Cardiac fibroblast (primary cell): ENCODE measurements at regions not wholly inside any gene's neighbourhood (a gene's known extent, or its start where the extent isn't known, plus 50 kb on each side); places are given as distances from the start of the nearest gene placed in this dataset.
A peak's percentile ranks its signal among the peaks of the same experiment; 100 is the strongest.
"Not testable (repeated sequence)": the region's sequence is repeated elsewhere in the genome, so short reads cannot be mapped to it uniquely, and the experiment has no call there.

Experiments used
- DNase-seq, 2 donors: peaks; one replicate each; pipeline versions ENCODE4 v3.0.0 to v3.0.0-alpha.2; 2010; ENCODE audit warnings: low read depth in 2 of 2
- H3K4me3 ChIP-seq, 2 donors: replicated peaks in 1 of 2; 1 replicate in 1 of 2; 2 replicates in 1 of 2; pipeline ENCODE4 v1.5.1; 2011; ENCODE audit warnings: low read depth in 2 of 2, low read length in 2 of 2, mild to moderate bottlenecking in 2 of 2, moderate library complexity in 1 of 2
- TF ChIP-seq, protein P1 (sequence below): IDR thresholded peaks from one replicate; pipeline ENCODE4 v1.5.1; 2011; ENCODE audit warnings: low read depth, mild to moderate bottlenecking, low read length, inconsistent platforms

- TF ChIP-seq, protein P1, sequence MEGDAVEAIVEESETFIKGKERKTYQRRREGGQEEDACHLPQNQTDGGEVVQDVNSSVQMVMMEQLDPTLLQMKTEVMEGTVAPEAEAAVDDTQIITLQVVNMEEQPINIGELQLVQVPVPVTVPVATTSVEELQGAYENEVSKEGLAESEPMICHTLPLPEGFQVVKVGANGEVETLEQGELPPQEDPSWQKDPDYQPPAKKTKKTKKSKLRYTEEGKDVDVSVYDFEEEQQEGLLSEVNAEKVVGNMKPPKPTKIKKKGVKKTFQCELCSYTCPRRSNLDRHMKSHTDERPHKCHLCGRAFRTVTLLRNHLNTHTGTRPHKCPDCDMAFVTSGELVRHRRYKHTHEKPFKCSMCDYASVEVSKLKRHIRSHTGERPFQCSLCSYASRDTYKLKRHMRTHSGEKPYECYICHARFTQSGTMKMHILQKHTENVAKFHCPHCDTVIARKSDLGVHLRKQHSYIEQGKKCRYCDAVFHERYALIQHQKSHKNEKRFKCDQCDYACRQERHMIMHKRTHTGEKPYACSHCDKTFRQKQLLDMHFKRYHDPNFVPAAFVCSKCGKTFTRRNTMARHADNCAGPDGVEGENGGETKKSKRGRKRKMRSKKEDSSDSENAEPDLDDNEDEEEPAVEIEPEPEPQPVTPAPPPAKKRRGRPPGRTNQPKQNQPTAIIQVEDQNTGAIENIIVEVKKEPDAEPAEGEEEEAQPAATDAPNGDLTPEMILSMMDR = no peak
Measured at GRCh38 chr5:126027652-126028051, 395.6 kb upstream of the GRAMD2B start.

DNA sequence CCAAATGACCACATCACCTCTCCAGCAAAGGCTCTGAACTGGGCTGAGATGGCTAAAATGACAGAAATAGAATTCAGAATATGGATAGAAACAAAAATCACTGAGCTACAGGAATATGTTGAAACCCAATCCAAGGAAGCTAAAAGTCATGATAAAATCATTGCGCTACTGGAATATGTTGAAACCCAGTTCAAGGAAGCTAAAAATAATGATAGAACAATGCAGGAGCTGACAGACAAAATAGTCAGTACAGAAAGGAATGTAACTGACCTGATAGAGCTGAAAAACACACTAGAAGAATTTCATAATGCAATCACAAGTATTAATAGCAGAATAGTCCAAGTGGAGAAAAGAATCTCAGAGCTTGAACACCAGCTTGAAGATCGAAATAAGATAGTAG lies 394.9 kb upstream of the GRAMD2B start:
- DNase-seq = peak; percentile 36 to 60
- TF ChIP-seq, protein P1 = no peak
- no peak overlapping the region for H3K4me3 ChIP-seq

More at GRCh38 chr5:126027652-126028051, 395.6 kb upstream of the GRAMD2B start:
- no peak overlapping the region for H3K4me3 ChIP-seq
- DNase-seq = no peak

DNA sequence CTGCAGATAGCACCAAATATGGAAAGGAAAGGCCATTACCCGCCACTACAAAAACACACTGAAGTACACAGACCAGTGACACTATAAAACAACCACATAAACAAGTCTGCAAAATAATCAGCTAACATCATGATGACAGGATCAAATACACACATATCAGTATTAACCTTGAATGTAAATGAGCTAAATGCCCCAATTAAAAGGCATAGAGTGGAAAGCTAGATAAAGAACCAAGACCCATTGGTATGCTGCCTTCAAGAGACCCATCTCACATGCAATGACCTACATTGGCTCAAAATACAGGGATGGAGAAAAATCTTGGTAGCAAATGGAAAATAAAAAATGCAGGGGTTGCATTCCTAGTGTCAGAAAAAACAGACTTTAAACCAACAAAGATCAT lies 393.9 kb upstream of the GRAMD2B start:
- not testable (repeated sequence) for H3K4me3 ChIP-seq, DNase-seq

- TF ChIP-seq, protein P1 = no peak
- DNase-seq = peak in 1 of 2 donors; percentile 52
- H3K4me3 ChIP-seq = no peak overlapping the region
Measured at GRCh38 chr5:126030698-126031097, 392.5 kb upstream of the GRAMD2B start.

DNA sequence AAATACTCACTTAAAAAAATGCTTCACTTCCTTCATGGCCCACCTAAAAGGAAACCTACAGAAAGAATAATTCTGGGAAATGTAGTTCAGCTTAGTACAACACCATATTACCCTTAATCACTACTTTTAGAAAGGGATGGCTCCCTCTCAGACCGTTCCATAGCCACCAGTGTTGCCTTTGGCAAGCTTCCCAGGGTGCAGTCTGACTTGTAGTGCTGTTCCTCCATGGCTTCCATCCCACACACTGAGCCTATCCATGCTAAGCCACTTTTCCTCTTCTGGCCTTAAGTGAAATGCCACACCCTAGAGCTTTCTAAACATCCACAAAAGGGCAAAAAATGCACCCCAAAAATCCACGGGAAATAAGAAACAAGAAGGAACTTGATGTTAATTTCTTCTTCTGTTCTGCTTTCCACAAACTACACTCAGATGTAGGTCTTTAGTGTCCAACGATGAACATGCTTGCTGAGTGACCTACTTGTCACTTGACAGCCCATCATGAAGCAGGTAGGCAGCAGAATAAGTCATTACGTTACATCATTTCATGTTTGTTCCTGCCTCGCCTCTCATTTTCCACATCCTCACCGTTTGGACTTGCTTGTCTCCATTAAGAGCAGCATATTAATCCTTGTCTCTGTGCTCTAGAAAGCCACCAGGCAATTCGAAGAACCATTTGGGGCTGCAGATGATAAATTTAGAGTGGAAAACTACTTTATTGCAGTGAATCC lies 391.1 kb upstream of the GRAMD2B start:
- peak; percentile 81 to 85 for DNase-seq
- TF ChIP-seq, protein P1 = no peak
- H3K4me3 ChIP-seq = no peak overlapping the region

DNA sequence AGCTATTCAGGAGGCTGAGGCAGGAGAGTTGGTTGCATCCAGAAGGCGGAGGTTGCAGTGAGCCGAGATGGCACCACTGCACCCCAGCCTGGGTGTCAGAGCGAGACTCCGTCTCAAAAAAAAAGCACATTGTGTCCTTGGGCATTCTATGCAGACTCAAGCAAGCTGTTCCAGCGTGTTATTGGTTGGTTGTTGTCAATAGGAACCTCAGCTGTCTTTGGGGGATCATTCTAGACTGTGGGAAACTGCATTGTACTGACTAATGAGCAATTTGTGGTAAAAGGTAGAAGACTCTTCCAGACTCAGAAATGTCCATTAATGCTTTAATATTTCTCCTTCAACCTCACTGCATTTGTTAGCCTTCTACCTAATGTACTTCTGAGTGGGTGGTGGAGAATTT lies 379.5 kb upstream of the GRAMD2B start:
- H3K4me3 ChIP-seq = no peak overlapping the region
- DNase-seq = peak in 1 of 2 donors; percentile 22
- TF ChIP-seq, protein P1 = no peak

DNA sequence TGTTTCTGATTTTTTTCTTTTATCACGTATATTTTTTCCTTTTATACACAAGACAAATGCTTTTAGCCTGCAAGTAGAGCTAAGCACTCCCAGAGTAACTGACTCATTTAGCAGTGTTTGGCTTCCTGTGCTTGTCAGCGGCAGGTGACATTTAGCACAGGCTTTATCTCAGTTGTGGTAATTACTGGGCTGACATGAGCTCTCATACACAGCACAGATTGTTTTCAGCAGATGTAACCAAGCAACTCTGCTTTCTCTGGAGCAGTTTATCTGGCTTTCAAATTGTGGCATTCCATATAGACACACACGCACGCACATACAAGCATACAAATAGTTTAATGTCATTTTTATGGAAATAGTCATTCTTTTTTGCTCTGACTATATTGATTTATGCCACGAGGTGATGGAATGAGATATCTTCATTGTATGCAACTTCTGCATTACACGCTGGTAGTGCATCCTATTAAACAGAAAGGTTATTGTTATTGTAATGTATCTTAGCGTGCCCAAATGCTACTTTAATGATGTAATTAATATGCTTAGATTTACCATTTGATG lies 379.0 kb upstream of the GRAMD2B start:
- DNase-seq = peak; percentile 35 to 97
- TF ChIP-seq, protein P1 = no peak
- H3K4me3 ChIP-seq = no peak overlapping the region
